K562 (cell line): ENCODE measurements at regions not wholly inside any gene's neighbourhood (a gene's known extent, or its start where the extent isn't known, plus 50 kb on each side); places are given as distances from the start of the nearest gene placed in this dataset.

Experiments used
- FOXK2 ChIP-seq, 2 experiments: fragments of 450-650 bp; IDR thresholded peaks in 1 of 2; conservative IDR thresholded peaks in 1 of 2; 2 replicates each; pipeline ENCODE4 v1.6.1; 2016; ENCODE audit warnings: low read depth in 2 of 2, mild to moderate bottlenecking in 1 of 2
- HMGXB4 ChIP-seq: sonication (generic); formaldehyde crosslinking; IDR thresholded peaks from 2 replicates; pipeline ENCODE4 v1.8.1; 2023; ENCODE audit warnings: mild to moderate bottlenecking, missing genetic modification reagents
- RBM17 ChIP-seq: fragments of 200-400 bp; formaldehyde crosslinking; IDR thresholded peaks from 2 replicates; pipeline ENCODE4 v1.6.1; 2017; ENCODE audit warnings: low read depth, mild to moderate bottlenecking, low read length, borderline replicate concordance
- SNIP1 ChIP-seq: fragments of 450-650 bp; IDR thresholded peaks from 2 replicates; pipeline ENCODE4 v1.7.1; 2017; ENCODE audit warnings: low read depth, mild to moderate bottlenecking
- TF ChIP-seq, protein P1 (sequence below): sonication (generic); formaldehyde crosslinking; IDR thresholded peaks from 2 replicates; pipeline ENCODE4 v1.8.0; 2023; ENCODE audit warnings: mild to moderate bottlenecking, missing genetic modification reagents

- TF ChIP-seq, protein P1, sequence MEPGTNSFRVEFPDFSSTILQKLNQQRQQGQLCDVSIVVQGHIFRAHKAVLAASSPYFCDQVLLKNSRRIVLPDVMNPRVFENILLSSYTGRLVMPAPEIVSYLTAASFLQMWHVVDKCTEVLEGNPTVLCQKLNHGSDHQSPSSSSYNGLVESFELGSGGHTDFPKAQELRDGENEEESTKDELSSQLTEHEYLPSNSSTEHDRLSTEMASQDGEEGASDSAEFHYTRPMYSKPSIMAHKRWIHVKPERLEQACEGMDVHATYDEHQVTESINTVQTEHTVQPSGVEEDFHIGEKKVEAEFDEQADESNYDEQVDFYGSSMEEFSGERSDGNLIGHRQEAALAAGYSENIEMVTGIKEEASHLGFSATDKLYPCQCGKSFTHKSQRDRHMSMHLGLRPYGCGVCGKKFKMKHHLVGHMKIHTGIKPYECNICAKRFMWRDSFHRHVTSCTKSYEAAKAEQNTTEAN (CRISPR knock-in tag): no peak
- no peak for TF ChIP-seq HMGXB4 (CRISPR knock-in tag)
- TF ChIP-seq FOXK2 (conservative IDR thresholded peaks at IDR 0.05 in 1 of 2, IDR thresholded peaks at IDR 0.05 in 1 of 2; ENCODE audit: low read depth in 2 of 2): no peak
- TF ChIP-seq RBM17: no peak
- no peak for TF ChIP-seq SNIP1
These were observed 66.9 kb downstream of the DLL1 start (continued) for GRCh38 chr6:170223718-170224693.
